Stomach (tissue), 8 donors: ENCODE measurements at regions not wholly inside any gene's neighbourhood (a gene's known extent, or its start where the extent isn't known, plus 50 kb on each side); places are given as distances from the start of the nearest gene placed in this dataset.
"Not testable (repeated sequence)": the region's sequence is repeated elsewhere in the genome, so short reads cannot be mapped to it uniquely, and the experiment has no call there.

Experiments used
- DNase-seq, 2 donors: peaks; one replicate each; pipeline versions ENCODE4 v3.0.0 to v3.0.0-alpha.2; 2013 to 2019
- H3K27ac ChIP-seq, 5 donors: fragments of 200-600 bp in 4 of 5; sonication (generic) in 4 of 5; one replicate each; pipeline ENCODE4 v1.5.1; 2013 to 2019; ENCODE audit warnings: mild to moderate bottlenecking in 1 of 5, moderate library complexity in 1 of 5
- H3K27me3 ChIP-seq, 3 donors: fragments of 200-600 bp; sonication (generic); one replicate each; pipeline ENCODE4 v1.5.1; 2017 to 2019; ENCODE audit warnings: mixed run types in 1 of 3
- H3K36me3 ChIP-seq, 4 donors: fragments of 200-600 bp; sonication (generic); 1 replicate in 3 of 4; 2 replicates in 1 of 4; pipeline ENCODE4 v1.5.1; 2016 to 2019
- H3K4me1 ChIP-seq, 4 donors: fragments of 200-600 bp; sonication (generic); one replicate each; pipeline ENCODE4 v1.5.1; 2016 to 2019
- H3K4me3 ChIP-seq, 4 donors: fragments of 200-600 bp; sonication (generic) in 3 of 4; one replicate each; pipeline ENCODE4 v1.5.1; 2016 to 2019; ENCODE audit warnings: mild to moderate bottlenecking in 1 of 4
- H3K9me3 ChIP-seq, 4 donors: fragments of 200-600 bp; sonication (generic); one replicate each; pipeline ENCODE4 v1.5.1; 2016 to 2019
- EP300 ChIP-seq: sonication (generic); formaldehyde crosslinking; IDR thresholded peaks from one replicate; pipeline ENCODE4 v1.6.1; 2017; ENCODE audit warnings: antibody characterized with exemption
- POLR2A ChIP-seq, 4 donors: fragments of 450-650 bp; IDR thresholded peaks; one replicate each; pipeline ENCODE4 v1.6.1; 2016; ENCODE audit warnings: antibody characterized with exemption in 4 of 4, control low read depth in 2 of 4, mild to moderate bottlenecking in 1 of 4, moderate library complexity in 1 of 4
- POLR2AphosphoS5 ChIP-seq, 3 donors: sonication (generic); formaldehyde crosslinking; IDR thresholded peaks; one replicate each; pipeline ENCODE4 v1.6.1; 2016; ENCODE audit warnings: antibody characterized with exemption in 3 of 3
- WGBS, 5 donors: extraction: QIAGEN DNeasy Blood & Tissue Kit in 3 of 5; methylation state at CpG; one replicate each; pipeline versions ENCODE4 v1.1.5 to v1.1.7; 2013 to 2018; 5-methylcytosine and 5-hydroxymethylcytosine counted together
- intact Hi-C: fragments of 100-400 bp; cut with DNase I; formaldehyde crosslinking; loops from one replicate; pipeline ENCODE4 v1.15.1; 2023; ENCODE audit warnings: low total_unique reads
- TF ChIP-seq, protein P1 (sequence below), 7 experiments: fragments of 450-650 bp in 4 of 7; fragments of 200-600 bp in 3 of 7; sonication (generic) in 3 of 7; IDR thresholded peaks; one replicate each; pipeline ENCODE4 v1.5.1; 2016 to 2019; ENCODE audit warnings: antibody characterized with exemption in 7 of 7, control low read depth in 2 of 7, mild to moderate bottlenecking in 1 of 7
- donor health status: healthy with polysubstance abuse.
- donor health status: Bipolar disorder and iron deficiency.
- donor health status: healthy.

DNA sequence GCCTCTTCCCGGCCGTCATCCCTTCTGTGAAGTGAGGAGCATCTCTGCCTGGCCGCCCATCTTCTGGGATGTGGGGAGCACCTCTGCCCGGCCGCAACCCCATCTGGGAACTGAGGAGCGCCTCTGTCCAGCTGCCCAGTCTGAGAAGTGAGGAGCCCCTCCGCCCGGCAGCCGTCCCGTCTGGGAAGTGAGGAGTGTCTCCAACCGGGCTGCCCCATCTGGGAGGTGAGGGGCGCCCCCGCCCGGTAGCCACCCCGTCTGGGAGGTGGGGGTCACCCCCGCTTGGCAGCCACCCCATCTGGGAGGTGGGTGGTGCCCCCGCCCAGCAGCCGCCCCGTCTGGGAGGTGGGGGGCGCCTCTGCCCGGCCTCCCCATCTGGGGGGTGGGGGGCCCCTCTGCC, 142.3 kb downstream of the LAS1L start:
- DNase-seq = no peak
- TF ChIP-seq EP300 = no peak
- TF ChIP-seq POLR2AphosphoS5 (IDR thresholded peaks at IDR 0.05) = no peak
- TF ChIP-seq, protein P1, sequence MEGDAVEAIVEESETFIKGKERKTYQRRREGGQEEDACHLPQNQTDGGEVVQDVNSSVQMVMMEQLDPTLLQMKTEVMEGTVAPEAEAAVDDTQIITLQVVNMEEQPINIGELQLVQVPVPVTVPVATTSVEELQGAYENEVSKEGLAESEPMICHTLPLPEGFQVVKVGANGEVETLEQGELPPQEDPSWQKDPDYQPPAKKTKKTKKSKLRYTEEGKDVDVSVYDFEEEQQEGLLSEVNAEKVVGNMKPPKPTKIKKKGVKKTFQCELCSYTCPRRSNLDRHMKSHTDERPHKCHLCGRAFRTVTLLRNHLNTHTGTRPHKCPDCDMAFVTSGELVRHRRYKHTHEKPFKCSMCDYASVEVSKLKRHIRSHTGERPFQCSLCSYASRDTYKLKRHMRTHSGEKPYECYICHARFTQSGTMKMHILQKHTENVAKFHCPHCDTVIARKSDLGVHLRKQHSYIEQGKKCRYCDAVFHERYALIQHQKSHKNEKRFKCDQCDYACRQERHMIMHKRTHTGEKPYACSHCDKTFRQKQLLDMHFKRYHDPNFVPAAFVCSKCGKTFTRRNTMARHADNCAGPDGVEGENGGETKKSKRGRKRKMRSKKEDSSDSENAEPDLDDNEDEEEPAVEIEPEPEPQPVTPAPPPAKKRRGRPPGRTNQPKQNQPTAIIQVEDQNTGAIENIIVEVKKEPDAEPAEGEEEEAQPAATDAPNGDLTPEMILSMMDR (IDR thresholded peaks at IDR 0.05) = no peak
- TF ChIP-seq POLR2A (IDR thresholded peaks at IDR 0.05) = no peak
- intact Hi-C loops = no loop called here
- 80 to 100% (median 90%) methylated on average over 1 to 21 of the region's 21 CpGs for WGBS, 5 donors
- Histone ChIP-seq H3K27me3 (no peaks in the 10 kb centered on the region), H3K4me3 (no peak overlapping the region), H3K27ac (no peak overlapping the region), H3K4me1 (no peaks in the 10 kb centered on the region), H3K9me3 (peaks cover 0 to 62% (median 23%) of the 10 kb centered on the region in 4 donors), H3K36me3 (no peaks in the 10 kb centered on the region)

GRCh38 chrX:65389120-65389519, 145.5 kb downstream of the LAS1L start:
- intact Hi-C loops, DNase-seq, H3K4me3 ChIP-seq, H3K27me3 ChIP-seq, H3K4me1 ChIP-seq, H3K36me3 ChIP-seq, H3K27ac ChIP-seq: not testable (repeated sequence)
- H3K9me3 ChIP-seq = peaks cover 0 to 75% (median 33%) of the 10 kb centered on the region in 4 donors
- 80 to 97% (median 92%) methylated on average over 1 to 8 of the region's 8 CpGs for WGBS, 5 donors
